GM06990 (cell line): ENCODE measurements at regions not wholly inside any gene's neighbourhood (a gene's known extent, or its start where the extent isn't known, plus 50 kb on each side); places are given as distances from the start of the nearest gene placed in this dataset.

ENCODE experiments used
- DNase-seq: peaks from one replicate; pipeline ENCODE4 v3.0.0-alpha.2; 2011; ENCODE audit not compliant: insufficient read length; ENCODE audit errors: extremely low read depth
- H3K27me3 ChIP-seq: replicated peaks from 2 replicates; pipeline ENCODE4 v1.6.0; 2011; ENCODE audit warnings: low read length; ENCODE audit not compliant: control insufficient read depth, insufficient read depth
- H3K36me3 ChIP-seq: 2 replicates; pipeline ENCODE4 v1.5.1; 2011; ENCODE audit warnings: low read length; ENCODE audit not compliant: control insufficient read depth, insufficient read depth
- H3K4me3 ChIP-seq: replicated peaks from 2 replicates; pipeline ENCODE4 v1.5.1; 2011; ENCODE audit warnings: low read depth, mild to moderate bottlenecking, control low read depth, low read length
- CTCF ChIP-seq: IDR thresholded peaks from 2 replicates; pipeline ENCODE4 v1.5.1; 2011; ENCODE audit warnings: low read length, control low read depth, mild to moderate bottlenecking, inconsistent platforms; ENCODE audit not compliant: insufficient read depth, poor library complexity, severe bottlenecking

- no peak overlapping the region for H3K4me3 ChIP-seq
- TF ChIP-seq CTCF = no peak
- no peaks in the 10 kb centered on the region for H3K36me3 ChIP-seq
- DNase-seq = no peak
- H3K27me3 ChIP-seq = no peaks in the 10 kb centered on the region; the same call in 1 of the 2 replicates
These were observed 124.0 kb downstream of the NGF start for GRCh38 chr1:115214098-115214497.

GRCh38 chr1:115213130-115213529 is 123.8 kb upstream of the TSPAN2 start:
- Histone ChIP-seq H3K4me3 (no peak overlapping the region), H3K27me3 (no peaks in the 10 kb centered on the region; the same call in 1 of the 2 replicates), H3K36me3 (no peaks in the 10 kb centered on the region)
- no peak for DNase-seq
- TF ChIP-seq CTCF = no peak

GRCh38 chr1:115211071-115211745 is 121.9 kb upstream of the TSPAN2 start:
- Histone ChIP-seq H3K36me3 (no peaks in the 10 kb centered on the region), H3K27me3 (no peaks in the 10 kb centered on the region; the same call in 1 of the 2 replicates), H3K4me3 (no peak overlapping the region)
- no peak for TF ChIP-seq CTCF
- no peak for DNase-seq

- TF ChIP-seq CTCF = no peak
- no peak for DNase-seq
- Histone ChIP-seq H3K27me3 (no peaks in the 10 kb centered on the region), H3K4me3 (no peak overlapping the region), H3K36me3 (no peaks in the 10 kb centered on the region)
These were observed 121.0 kb upstream of the TSPAN2 start for GRCh38 chr1:115210302-115210711.

DNA sequence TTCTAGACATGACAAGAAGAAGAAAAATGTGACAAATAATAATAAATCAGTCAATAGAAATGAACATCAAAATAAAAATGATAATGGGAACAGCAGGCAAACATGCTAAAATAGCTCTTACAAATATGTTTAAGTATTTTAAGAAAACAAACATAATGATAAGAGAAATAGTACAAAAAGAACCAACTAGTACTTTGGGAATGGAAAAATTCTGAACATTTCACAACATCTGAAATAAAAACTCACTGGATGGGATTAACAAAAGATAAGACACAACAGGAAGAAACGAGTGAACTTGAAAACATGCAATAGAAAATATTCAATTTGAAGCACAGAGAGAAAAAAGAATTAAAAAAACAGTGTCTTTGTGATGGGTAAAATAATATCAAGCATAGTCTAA is 115.2 kb upstream of the TSPAN2 start:
- Histone ChIP-seq H3K36me3 (no peaks in the 10 kb centered on the region), H3K27me3 (no peaks in the 10 kb centered on the region), H3K4me3 (no peak overlapping the region)
- TF ChIP-seq CTCF = no peak
- no peak for DNase-seq

- DNase-seq = no peak
- Histone ChIP-seq H3K27me3 (no peaks in the 10 kb centered on the region; the same call in 1 of the 2 replicates), H3K4me3 (no peak overlapping the region), H3K36me3 (no peaks in the 10 kb centered on the region)
- no peak for TF ChIP-seq CTCF
These were observed 114.0 kb upstream of the TSPAN2 start for GRCh38 chr1:115203287-115203686.
